ENCODE measurements at regions not wholly inside any gene's neighbourhood (a gene's known extent, or its start where the extent isn't known, plus 50 kb on each side); places are given as distances from the start of the nearest gene placed in this dataset.
"Not testable (repeated sequence)": the region's sequence is repeated elsewhere in the genome, so short reads cannot be mapped to it uniquely, and the experiment has no call there.

DNA sequence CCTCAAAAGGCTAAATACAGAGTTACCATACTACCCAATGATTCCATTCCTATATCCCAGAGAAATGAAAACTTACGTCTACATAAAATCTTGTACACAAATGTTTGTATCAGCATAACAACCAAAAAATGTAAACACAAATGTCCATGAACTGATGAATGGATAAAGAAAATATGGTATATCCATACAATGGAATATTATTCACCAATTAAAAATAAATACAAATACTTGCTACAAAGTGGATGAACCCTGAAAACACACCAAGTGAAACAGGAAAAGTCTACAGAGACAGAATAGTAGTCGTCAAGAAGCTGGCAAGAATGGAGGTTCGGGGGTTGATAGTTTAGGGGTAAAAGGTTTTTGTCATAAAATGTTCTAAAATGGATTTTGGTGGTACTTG lies 54.0 kb upstream of the ANKRD28 start:
- no peak for DNase-seq

DNA sequence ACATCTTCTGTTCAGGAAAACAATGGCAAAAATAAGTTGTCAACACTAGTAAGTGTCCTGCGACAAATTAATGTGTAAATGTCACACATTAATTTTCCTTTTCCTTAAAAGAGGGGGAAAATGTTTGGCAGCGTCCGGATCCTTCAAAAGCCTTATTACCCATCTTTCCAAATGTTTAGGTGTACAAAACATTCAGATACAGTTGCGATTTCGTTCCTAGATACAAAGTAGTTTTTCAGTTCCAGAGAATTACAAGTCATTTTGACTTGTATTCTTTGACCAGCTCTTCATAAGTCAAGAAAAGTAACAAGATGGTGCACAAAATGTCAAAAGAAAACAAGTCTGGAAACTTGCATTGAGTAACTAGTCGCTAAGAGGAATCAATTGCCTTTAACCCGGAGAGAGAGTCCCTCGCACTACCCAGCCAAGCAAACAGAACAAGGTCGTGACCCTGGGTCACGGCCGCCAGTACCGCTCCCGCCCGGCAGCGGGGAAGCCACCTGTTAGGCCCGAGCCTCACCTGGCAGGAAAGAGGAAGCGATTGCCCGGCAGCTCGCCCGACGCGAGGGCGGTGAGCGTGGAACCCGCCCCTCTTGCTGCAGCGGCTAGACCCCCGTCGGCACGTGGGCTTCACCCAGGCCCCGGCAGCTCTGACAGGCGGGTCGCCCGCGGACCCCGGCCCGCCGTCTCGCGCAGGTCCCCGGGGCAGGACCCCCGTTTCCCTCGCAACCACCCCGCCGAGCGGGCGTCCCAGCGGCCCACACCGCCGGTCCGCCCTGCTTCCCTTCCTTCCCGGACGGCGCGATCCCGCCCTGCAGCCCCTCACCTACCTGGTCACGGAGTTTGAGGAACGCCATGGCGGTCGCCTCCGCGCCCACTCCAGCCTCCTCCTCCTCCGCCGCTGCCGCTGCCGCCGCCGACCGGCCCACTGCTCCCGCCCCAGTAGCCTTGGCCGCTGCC lies 61.0 kb upstream of the ANKRD28 start:
- peak; percentile 54 for DNase-seq

DNA sequence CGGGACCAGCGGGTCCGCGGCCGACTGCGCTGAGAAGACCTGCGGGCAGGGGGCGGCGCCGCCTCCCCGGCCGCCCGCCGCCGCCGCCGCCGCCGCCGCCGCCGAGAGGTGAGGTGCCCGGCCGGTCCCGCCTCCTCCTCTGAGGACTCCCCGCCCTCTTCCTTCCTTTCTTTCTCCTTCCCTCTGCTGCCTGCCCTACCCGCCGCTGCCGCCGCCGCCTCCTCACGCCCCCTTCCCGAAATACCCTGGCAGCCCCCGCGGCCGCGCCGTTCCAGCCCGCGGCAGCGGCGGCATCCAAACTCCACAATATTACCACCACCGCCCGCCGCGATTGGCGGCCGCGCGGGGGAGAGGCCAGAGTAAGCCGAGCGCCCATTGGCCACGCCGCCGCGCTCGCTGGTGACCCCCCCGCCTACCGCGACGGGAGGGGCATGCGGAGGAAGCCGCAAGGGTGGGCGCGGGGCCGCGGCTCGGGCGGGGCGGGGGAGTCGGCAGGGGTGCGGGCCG lies 61.8 kb upstream of the ANKRD28 start:
- DNase-seq, result peak; percentile 65

DNA sequence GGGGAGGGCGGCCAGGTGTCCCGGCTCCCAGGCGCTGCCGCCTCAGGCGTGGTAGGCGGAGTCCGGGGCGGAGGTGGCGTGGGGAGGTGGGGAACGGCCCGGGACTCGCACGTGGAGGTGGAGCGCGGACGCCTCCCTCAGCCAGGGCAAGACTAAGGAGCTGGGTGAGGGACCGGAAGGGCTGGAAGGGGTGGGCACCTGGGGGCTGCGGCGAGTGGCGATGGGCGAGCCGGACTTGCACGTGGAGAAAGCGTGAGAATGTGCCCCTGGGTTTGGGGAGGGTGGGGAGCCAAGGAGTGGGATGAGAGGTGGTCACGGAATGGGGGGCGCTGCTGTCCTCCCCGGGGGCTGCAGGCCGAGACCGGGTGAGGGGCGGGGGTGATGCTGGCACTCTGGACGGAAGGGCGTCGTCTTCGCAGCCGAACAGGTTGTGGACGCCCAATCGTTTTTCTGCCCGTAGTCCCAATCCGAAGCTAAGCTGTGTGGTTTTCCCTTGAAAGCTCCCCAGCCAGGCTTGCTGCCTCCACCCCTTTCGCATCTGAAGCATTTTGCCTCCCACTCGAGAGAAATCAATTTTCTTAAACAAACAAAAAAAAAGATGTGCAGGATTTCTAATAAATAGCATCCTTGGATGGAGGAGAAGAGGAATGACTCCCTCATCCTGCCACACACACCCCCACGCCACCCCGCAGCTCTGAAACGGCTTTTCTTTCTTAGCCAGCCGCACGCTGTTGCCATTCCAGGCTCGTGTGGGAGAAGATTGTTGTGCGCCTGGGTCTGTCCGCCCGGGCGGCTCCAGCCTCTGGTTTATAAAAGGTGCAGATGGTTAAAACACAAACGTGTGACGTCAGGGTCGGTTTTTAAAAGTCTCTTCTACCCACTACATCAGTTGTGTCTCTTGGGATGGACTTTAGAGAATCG lies 62.5 kb upstream of the ANKRD28 start:
- peak; percentile 3 for DNase-seq

DNA sequence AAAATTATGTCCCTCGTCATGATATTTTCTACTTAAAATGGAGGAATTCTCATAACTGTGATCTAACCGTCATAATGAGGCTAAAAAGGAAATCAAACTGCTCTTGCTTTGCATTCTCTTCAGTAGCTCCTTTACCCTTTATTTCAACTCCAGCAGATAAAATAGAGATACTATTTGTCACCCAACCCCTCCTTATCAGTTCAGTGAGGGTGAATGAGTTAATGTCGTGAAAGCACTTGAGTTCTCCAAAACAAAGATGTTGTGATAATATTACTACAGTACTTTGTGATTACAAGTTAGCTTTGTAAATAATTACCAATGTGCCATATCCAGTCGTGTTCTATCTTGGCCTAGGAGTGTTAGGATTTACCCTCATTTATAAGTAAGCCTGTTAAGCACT lies 63.4 kb upstream of the ANKRD28 start:
- no peak for DNase-seq

DNA sequence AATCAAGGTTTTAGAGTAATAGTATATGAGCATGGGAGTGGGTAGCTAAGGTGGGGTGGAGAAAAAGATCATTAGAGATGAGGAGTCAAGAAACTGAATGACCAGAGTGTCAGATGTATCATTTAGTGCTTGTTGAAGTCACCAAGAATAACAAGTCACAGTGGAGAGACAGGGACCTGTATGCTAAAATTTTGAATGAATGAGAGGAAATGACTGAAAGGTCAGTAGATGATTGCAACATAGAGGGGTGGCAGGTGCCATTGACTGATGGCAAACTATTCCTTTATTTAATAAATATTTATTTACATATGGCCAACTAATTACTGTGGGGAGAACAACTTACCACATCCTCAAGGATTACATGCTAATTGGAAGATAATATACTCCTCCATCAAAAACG lies 75.0 kb upstream of the ANKRD28 start:
- DNase-seq, result no peak

DNA sequence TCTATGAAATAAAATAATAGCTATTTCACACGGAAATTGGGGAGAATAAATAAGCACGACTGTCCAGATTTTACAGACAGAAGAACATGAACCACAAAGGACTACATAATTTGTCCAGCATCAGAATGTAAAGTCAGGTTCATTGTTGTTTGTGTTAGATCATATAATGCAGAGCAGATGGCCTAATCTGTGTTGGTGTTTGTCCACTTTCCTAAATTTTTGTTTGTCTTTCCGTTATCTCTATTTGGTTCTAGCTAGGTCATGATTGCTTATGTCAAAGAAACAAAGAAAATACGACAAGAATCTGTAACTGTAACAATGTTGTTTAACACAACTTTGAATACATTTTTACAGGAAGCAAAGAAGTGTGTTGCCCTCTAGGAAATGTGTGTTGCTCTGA lies 75.6 kb upstream of the ANKRD28 start:
- no peak for DNase-seq

DNA sequence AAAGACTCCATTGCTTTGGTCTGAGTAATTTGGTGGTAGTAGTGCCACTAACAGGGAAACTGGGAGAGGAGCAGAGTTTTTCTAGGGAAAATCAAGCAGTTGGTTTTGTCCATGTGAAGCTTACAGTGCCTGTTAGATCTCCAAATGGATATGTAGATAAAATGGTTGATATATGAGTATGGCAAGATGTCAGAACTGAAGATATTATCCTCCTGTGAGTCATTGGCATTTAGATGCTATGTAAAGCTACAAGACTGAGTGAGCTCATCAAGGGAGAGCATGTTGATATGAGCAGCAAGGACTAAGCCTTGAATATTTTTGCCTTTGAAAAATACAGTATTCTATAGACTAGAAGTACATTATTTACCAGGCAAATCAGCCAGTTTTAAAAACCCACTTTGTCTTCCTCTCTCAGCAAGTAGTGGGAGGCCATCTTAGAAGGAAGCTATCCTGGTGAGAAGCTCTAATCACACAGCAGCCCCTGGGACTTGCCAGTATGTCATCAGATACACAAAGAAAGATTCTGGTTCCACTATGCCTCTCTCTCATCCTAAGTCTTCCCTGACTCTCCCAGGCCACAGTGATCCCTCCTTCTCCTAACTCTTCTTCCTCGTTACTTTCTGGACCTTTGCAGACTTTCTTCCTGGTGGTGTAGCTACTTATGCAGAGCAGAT lies 77.4 kb upstream of the ANKRD28 start:
- DNase-seq, result no peak

DNA sequence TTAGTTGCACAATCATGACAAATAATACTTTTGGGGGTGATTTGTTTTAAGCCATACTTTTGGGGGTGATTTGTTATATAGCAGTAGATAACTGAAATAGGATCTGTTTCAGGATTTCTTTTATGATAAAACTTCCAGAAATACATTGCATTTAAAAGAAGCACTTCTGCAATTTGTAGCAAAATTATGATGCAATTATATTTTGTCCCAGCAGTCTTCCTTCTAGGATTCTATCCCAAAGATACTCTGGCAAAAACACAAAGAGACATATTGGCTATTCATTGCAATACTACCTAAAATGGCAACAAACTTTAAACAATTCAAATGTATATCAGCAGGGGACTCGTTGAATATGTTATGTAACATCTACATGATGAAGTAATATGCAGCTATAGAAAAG lies 78.9 kb upstream of the ANKRD28 start:
- DNase-seq, result no peak

DNA sequence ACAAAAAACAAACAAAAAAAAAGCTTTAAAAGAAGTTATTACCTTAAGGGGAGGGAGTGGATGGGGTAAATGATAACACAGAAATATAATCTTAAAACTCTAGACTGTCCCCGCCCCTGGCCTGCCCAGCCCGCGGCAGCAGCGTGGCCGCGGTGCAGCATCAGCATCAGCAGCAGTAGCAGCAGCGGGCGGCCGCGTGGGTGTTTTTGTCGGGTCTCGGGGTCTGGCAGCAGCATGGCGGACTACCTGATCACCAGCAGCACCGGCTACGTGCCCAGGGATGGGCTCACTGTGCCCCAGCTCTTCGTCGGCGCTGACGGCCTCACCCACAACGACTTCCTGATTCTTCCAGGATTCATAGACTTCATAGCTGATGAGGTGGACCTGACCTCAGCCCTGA lies 80.0 kb upstream of the ANKRD28 start:
- DNase-seq, result no peak

DNA sequence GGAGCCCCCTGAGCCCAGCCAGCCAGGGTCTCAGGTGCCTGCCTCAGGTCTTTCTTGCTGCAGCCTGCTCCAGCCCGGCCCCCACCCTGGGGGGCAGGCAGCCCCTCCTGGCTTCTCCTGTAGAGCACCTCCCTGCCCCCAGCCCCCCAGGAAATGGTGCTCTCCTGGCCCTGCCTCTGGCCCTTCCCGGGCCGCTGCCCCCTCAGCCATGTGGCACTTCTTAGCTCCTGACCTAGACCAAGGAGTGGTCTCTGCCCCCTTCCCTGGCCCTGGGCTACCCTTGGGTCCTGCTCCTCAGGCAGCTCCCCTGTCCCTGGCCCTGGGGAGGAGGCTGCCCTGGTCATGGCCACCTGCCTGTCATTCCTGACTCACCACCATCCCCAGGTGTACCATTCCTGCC lies 82.0 kb upstream of the ANKRD28 start:
- DNase-seq, result not testable (repeated sequence)

DNA sequence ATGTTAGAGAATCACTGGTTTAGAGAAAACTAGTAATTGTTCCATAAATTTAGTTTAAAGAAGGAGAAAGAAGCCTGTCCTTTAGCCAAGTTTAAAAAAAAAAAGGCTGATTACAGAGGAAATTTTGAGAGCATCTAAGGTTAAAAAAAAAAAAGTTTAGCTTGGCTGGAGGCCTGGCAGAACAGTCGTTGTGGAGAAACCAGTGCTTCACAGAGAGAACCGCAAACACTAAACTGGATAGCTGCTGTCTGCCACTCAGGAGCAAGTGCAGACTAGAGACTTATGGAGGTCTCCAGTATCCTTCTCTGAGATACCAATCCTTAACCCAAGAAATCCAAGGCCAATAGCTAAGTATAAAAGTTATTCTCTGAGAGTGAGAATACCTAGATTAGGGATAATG lies 84.8 kb upstream of the ANKRD28 start:
- no peak for DNase-seq

DNA sequence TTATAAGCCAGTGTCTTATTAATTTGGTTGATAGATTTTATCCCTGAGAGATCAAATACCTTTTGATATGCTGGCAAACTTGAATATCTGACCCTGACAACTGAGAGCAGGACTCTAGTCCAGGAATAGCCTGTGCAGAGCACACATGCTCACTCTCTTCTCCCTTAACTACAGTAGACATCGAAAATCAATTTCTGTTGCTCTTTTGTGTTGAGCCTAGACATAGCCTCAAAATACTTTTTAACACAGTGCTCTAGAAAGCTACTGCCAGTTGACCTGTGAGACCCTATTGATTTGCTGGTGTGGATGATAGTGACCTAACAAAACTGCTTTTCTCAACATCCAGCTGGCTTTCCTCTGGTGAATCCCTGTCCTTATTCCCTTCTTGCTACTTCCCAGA lies 86.4 kb upstream of the ANKRD28 start:
- DNase-seq, result no peak

DNA sequence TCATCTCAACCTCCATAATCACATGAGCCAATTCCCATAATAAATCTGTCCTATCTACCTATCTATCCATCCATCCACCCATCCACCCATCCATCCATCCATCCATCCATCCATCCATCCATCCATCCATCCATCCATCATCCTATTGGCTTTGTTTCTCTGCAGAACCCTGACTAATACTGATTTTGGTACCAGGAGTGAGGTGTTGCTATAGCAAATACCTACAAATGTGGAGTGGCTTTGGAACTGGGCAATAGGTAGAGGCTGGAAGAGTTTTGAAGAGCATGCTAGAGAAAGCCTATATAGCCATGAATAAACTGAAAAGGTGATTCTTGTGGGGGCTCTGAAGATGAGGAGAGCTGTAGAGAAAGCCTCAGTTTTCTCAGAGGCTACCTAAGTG lies 88.7 kb upstream of the ANKRD28 start:
- DNase-seq, result no peak

DNA sequence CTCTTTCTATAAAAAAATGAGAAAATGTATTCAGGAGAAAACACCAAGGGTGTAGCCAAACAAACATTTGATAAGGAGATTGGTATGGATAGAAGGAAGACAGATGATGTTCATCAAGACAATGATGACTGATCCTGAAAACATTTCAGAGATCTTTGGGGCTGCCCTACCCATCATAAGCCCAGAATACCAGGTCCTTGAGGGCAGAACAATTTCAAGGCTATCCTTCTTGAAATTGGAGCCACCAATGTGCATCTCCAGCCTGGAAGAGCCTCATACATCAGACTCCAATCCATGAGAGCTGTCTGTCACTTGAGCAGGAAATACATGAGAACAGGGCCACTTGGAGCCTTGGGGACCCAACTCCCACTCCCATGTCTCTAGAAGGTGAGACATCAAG lies 89.5 kb upstream of the ANKRD28 start:
- DNase-seq, result no peak

DNA sequence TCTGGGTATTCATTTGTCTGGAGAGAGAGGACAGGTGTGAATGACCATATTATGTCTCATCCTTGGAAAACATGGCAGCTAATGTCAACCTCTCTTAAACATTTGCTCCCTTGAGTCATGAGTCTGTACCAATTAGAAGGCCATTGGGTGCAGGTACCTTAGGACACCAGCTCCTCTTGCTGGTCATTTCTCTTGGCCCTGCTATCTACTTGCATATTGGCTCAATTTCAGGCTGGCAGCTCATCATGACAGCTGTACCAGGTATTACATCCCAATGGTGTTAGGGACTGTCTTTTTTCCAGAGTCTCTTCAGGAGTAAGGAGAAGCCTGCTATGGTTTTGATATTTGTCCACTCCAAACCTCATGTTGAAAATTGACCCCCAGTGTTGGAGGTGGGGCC lies 92.2 kb upstream of the ANKRD28 start:
- DNase-seq, result no peak

DNA sequence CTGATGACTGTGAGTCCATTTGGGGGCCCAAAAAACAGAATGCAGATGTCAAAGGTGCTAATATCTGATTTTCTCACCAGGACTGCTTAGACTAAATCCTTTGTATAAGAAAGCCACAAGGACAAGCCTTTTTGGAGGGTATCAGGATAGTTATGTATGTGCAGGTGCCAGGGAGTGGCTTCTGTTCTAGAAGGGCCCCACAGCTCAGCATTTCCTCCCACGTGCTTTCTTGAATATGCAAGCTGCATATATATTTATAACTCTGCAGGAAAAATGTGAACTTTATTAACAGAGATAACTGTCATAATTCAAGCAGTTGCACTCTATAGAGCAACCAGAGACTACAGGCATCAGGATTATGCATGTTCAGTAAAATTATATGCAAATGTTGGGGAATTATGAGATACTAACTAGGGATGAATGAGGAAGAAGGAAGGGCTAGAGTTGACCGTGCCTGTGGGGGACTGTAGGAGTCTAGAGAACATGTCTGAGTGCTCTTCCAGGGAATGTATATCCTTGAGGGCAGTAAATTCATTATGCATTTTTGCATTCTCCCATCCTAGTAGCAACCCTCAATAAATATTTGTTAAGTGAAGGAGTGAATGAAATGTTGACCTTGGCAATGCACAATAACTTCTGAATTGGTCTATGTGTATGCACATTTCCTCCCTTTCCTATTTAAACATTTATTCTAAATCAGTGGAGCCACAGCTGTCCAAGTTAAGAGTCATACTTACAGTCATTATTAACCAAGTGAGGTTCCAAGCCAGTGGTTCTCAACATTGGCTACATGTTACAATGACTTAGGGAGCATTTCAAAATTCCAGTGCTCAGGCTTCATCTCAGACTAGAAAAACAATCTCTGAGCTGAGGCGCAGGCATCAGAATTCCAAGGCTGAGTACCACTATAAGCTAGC lies 94.8 kb upstream of the ANKRD28 start:
- DNase-seq, result no peak

DNA sequence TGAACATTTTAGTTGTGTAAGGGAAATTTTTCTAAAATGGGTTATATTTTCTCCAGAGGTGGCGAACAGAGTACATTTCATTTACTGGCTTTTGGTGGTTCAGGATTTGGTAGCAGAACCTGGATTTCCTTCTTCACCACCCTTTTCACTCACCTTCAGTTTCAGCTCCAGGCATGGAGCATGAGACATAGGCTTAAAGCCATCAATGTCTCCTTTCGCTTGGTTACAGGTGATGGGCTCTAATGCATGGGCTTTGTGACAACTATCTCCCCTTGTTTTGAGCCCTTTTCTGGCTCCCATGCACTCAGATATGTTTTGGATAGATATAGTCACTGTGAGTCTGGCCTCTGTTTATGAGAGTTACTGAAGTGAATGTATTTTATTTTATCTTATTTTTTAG lies 96.6 kb upstream of the ANKRD28 start:
- no peak for DNase-seq

DNA sequence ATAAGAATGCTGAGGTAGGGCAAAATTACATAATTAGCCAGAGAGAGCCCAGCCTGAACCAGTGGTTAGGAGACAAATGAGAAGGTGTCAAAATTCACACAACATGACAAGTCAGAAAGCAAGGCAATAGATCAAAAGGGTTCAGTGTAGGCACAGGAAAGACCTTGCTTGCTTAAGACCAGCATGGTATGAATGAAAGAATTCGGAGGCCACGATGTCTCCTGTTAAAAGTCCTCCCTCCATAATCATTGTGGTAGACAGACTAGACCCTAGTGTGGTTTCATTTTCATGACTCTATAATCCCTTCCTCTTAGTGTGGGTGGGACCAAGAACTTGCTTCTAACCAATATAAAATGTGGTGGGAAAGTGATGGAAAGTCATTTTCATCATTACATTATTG lies 98.7 kb upstream of the ANKRD28 start:
- DNase-seq, result no peak

DNA sequence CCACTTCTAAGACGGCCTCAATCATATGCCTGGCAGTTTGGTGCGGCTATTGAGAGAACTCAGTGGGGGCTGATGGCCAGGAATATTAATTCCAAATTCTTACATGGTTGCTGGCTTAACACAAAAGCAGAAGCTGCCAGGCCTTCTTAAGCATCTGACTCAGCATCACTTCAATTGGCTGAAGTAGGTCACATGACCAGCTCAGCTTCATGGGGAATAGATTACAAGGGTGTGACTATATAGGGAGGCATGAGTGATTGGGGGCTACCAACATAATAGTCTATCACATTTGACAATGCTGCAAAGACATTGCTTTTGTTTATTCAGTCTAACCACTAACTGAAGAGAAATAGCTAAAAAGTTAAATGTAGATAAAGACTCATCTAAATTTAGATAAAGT lies 101.6 kb upstream of the ANKRD28 start:
- DNase-seq, result no peak

DNA sequence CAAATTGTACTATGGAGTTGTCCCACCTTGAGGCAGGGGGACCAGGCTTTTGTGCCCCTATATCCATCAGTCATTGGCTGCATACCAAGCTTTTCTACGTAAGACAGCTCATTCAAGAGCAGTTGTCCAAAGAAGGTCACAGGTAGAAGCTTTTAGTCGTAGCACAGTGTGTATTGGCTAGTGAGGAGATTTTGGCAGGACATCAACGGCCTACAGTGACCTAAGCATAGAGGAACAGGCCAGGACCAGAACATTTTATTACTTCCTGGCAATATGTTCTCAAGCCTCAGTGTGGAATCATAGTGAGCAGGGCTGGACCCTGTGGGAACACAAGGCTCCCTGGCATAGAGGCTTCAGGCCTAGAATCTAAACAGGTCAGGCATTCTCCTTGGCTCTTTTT lies 105.4 kb upstream of the ANKRD28 start:
- DNase-seq, result no peak

Measured in activated effector memory CD4-positive, alpha-beta T cell treated with Interleukin-2 at 50 U/mL for 16 hours (primary cell).